ENCODE measurements at regions not wholly inside any gene's neighbourhood (a gene's known extent, or its start where the extent isn't known, plus 50 kb on each side); places are given as distances from the start of the nearest gene placed in this dataset.

DNA sequence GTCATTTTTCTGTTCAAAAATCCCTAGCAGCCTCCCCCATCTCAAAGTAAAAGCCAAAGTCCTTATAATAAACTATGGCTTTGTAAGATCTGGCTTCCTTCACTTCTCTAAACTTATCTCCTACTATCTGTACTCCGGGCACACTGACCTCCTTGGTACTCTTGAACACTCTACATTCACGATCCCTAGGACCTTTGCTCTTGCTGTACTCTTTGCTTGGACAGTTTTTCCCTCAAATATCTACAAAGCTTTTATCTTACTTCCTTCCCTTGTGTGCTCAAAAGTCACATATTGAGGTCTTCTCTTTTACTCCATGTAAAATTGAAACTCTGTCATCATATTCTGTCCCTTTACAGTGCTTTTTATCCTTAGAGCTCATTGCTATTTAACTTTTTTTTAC, 616.6 kb downstream of the IRS1 start:
- TF ChIP-seq ZNF430 (CRISPR knock-in tag; IDR thresholded peaks at IDR 0.05) (no peak), ZNF530 (CRISPR knock-in tag; IDR thresholded peaks at IDR 0.05; ENCODE audit: low read depth) (no peak), NFRKB (IDR thresholded peaks at IDR 0.05) (no peak), RFX5 (IDR thresholded peaks at IDR 0.05; ENCODE audit: low read depth, low read length) (no peak)
